SU-DHL-6 (cell line): ENCODE measurements at regions not wholly inside any gene's neighbourhood (a gene's known extent, or its start where the extent isn't known, plus 50 kb on each side); places are given as distances from the start of the nearest gene placed in this dataset.

Experiments
- H2AFZ ChIP-seq: fragments of 200-600 bp; sonication (generic); 2 replicates; pipeline ENCODE4 v1.6.1; 2014; ENCODE audit warnings: low read depth, mild to moderate bottlenecking, moderate library complexity, mixed read lengths, antibody characterized with exemption, low read length; ENCODE audit not compliant: severe bottlenecking
- H3F3A ChIP-seq: fragments of 200-600 bp; shearing (Covaris generic); 2 replicates; pipeline ENCODE4 v1.6.0; 2016; ENCODE audit warnings: antibody characterized with exemption, mild to moderate bottlenecking; ENCODE audit not compliant: insufficient read depth
- H3K27ac ChIP-seq: fragments of 200-600 bp; sonication (generic); 2 replicates; pipeline ENCODE4 v1.5.1; 2016; ENCODE audit warnings: low read depth, mild to moderate bottlenecking, low read length, moderate library complexity, mixed read lengths
- H3K27me3 ChIP-seq: fragments of 200-600 bp; sonication (generic), shearing (Covaris generic); 2 replicates; pipeline ENCODE4 v1.6.0; 2014; ENCODE audit warnings: mild to moderate bottlenecking, low read length
- H3K36me3 ChIP-seq: fragments of 200-600 bp; sonication (generic); 2 replicates; pipeline ENCODE4 v1.6.1; 2014; ENCODE audit warnings: mild to moderate bottlenecking, low read length, mixed read lengths
- H3K4me2 ChIP-seq: fragments of 300-600, 200-600 bp; shearing (Covaris generic), sonication (generic); 2 replicates; pipeline ENCODE4 v1.6.0; 2014; ENCODE audit warnings: low read length, low read depth, mild to moderate bottlenecking; ENCODE audit not compliant: poor library complexity, severe bottlenecking
- H3K4me3 ChIP-seq: fragments of 200-600 bp; sonication (generic); 2 replicates; pipeline ENCODE4 v1.5.1; 2014; ENCODE audit warnings: antibody characterized with exemption, low read length, mild to moderate bottlenecking, mixed read lengths; ENCODE audit not compliant: insufficient read depth, poor library complexity, severe bottlenecking
- H3K79me2 ChIP-seq: fragments of 200-600 bp; sonication (generic); 2 replicates; pipeline ENCODE4 v1.6.1; 2014; ENCODE audit warnings: mild to moderate bottlenecking, low read length, moderate library complexity; ENCODE audit not compliant: insufficient read depth
- H3K9ac ChIP-seq: fragments of 200-600 bp; sonication (generic); 2 replicates; pipeline ENCODE4 v1.7.0; 2014; ENCODE audit warnings: mild to moderate bottlenecking, low read length
- H3K9me2 ChIP-seq: fragments of 200-600 bp; sonication (generic); replicated peaks from 2 replicates; pipeline ENCODE4 v1.6.1; 2014; ENCODE audit warnings: low read length; ENCODE audit not compliant: insufficient read depth
- H3K9me3 ChIP-seq: fragments of 200-600 bp; sonication (generic); 2 replicates; pipeline ENCODE4 v1.6.1; 2014; ENCODE audit warnings: low read length, mixed read lengths; ENCODE audit not compliant: insufficient read depth
- H4K20me1 ChIP-seq: fragments of 200-600 bp; sonication (generic); 2 replicates; pipeline ENCODE4 v1.6.1; 2014; ENCODE audit warnings: low read depth, mild to moderate bottlenecking, antibody characterized with exemption, low read length, moderate library complexity, mixed read lengths
- CTCF ChIP-seq: fragments of 200-600 bp; sonication (generic); IDR thresholded peaks from one replicate; pipeline ENCODE4 v1.5.1; 2017; ENCODE audit warnings: antibody characterized with exemption, mild to moderate bottlenecking, low read length, moderate library complexity; ENCODE audit not compliant: insufficient read depth, poor library complexity, severe bottlenecking
- EZH2phosphoT487 ChIP-seq: fragments of 200-600 bp; sonication (generic), shearing (Covaris generic); conservative IDR thresholded peaks from 2 replicates; pipeline ENCODE4 v1.6.1; 2018; ENCODE audit warnings: mild to moderate bottlenecking, antibody characterized with exemption, low read length, moderate library complexity, mixed read lengths

- no peaks in the 10 kb centered on the region for H3K36me3 ChIP-seq
- H3K9me2 ChIP-seq: no peaks in the 10 kb centered on the region
- H3K4me2 ChIP-seq: no peak overlapping the region
- H2AFZ ChIP-seq: no peak overlapping the region
- TF ChIP-seq CTCF: no peak
- no peak for TF ChIP-seq EZH2phosphoT487
- no peak overlapping the region for H3K9ac ChIP-seq
- no peaks in the 10 kb centered on the region for H3F3A ChIP-seq
- H3K4me3 ChIP-seq: no peak overlapping the region
- H3K27ac ChIP-seq: no peak overlapping the region
- no peaks in the 10 kb centered on the region for H3K27me3 ChIP-seq
- no peaks in the 10 kb centered on the region for H3K79me2 ChIP-seq
- H3K9me3 ChIP-seq: no peaks in the 10 kb centered on the region
- no peaks in the 10 kb centered on the region for H4K20me1 ChIP-seq
Observed at GRCh38 chr5:82405161-82405560, 127.0 kb upstream of the RPS23 start.

GRCh38 chr5:82404382-82404945, 126.3 kb upstream of the RPS23 start:
- H2AFZ ChIP-seq: no peak overlapping the region
- H3K36me3 ChIP-seq: no peaks in the 10 kb centered on the region
- H3K9me2 ChIP-seq: no peaks in the 10 kb centered on the region
- no peak overlapping the region for H3K27ac ChIP-seq
- H3K27me3 ChIP-seq: no peaks in the 10 kb centered on the region
- no peaks in the 10 kb centered on the region for H4K20me1 ChIP-seq
- no peaks in the 10 kb centered on the region for H3K9me3 ChIP-seq
- TF ChIP-seq EZH2phosphoT487: no peak
- TF ChIP-seq CTCF: no peak
- no peak overlapping the region for H3K4me2 ChIP-seq
- no peaks in the 10 kb centered on the region for H3F3A ChIP-seq
- no peak overlapping the region for H3K4me3 ChIP-seq
- H3K9ac ChIP-seq: no peak overlapping the region
- no peaks in the 10 kb centered on the region for H3K79me2 ChIP-seq

GRCh38 chr5:82403724-82404123, 125.6 kb upstream of the RPS23 start:
- no peak overlapping the region for H2AFZ ChIP-seq

More at GRCh38 chr5:82403724-82404123, 125.6 kb upstream of the RPS23 start:
- Histone ChIP-seq H3K9ac (no peak overlapping the region), H3K27me3 (no peaks in the 10 kb centered on the region), H3K9me2 (no peaks in the 10 kb centered on the region), H4K20me1 (no peaks in the 10 kb centered on the region), H3K36me3 (no peaks in the 10 kb centered on the region), H3K4me3 (no peak overlapping the region), H3F3A (no peaks in the 10 kb centered on the region), H3K79me2 (no peaks in the 10 kb centered on the region), H3K4me2 (no peak overlapping the region), H3K9me3 (no peaks in the 10 kb centered on the region), H3K27ac (no peak overlapping the region)
- TF ChIP-seq EZH2phosphoT487 (no peak), CTCF (no peak)
